DMS153 (cell line): ENCODE measurements at regions not wholly inside any gene's neighbourhood (a gene's known extent, or its start where the extent isn't known, plus 50 kb on each side); places are given as distances from the start of the nearest gene placed in this dataset.
"Not testable (repeated sequence)": the region's sequence is repeated elsewhere in the genome, so short reads cannot be mapped to it uniquely, and the experiment has no call there.

Source experiments
- DNase-seq: peaks from one replicate; lab custom pipeline; 2025; lab: John Stamatoyannopoulos, UW

- no peak for DNase-seq
These were observed 94.1 kb upstream of the SRD5A3 start for GRCh38 chr4:55251896-55252295.

- DNase-seq, result no peak
These were observed 92.0 kb upstream of the SRD5A3 start for GRCh38 chr4:55253948-55254593.

GRCh38 chr4:55255179-55255578, 90.9 kb upstream of the SRD5A3 start:
- DNase-seq, result no peak

- no peak for DNase-seq
These were observed 89.3 kb upstream of the SRD5A3 start for GRCh38 chr4:55256787-55257186.

GRCh38 chr4:55258152-55258865, 87.7 kb upstream of the SRD5A3 start:
- no peak for DNase-seq

GRCh38 chr4:55259294-55259693, 86.7 kb upstream of the SRD5A3 start:
- no peak for DNase-seq

GRCh38 chr4:55269470-55269869, 76.6 kb upstream of the SRD5A3 start:
- DNase-seq, result no peak

- DNase-seq, result no peak
These were observed 76.0 kb upstream of the SRD5A3 start for GRCh38 chr4:55269995-55270394.

- no peak for DNase-seq
These were observed 75.6 kb upstream of the SRD5A3 start for GRCh38 chr4:55270481-55270880.

- no peak for DNase-seq
These were observed 73.9 kb upstream of the SRD5A3 start for GRCh38 chr4:55272102-55272501.

GRCh38 chr4:55272589-55272988, 73.5 kb upstream of the SRD5A3 start:
- DNase-seq, result no peak

GRCh38 chr4:55277011-55277410, 69.0 kb upstream of the SRD5A3 start:
- DNase-seq, result no peak

- no peak for DNase-seq
These were observed 67.7 kb upstream of the SRD5A3 start for GRCh38 chr4:55278316-55278715.

- not testable (repeated sequence) for DNase-seq
These were observed 65.6 kb upstream of the SRD5A3 start for GRCh38 chr4:55280474-55280873.

- DNase-seq, result not testable (repeated sequence)
These were observed 64.8 kb upstream of the SRD5A3 start for GRCh38 chr4:55281118-55281683.

- DNase-seq, result no peak
These were observed 61.7 kb upstream of the SRD5A3 start for GRCh38 chr4:55284331-55284730.

GRCh38 chr4:55291227-55291640, 54.8 kb upstream of the SRD5A3 start:
- DNase-seq, result no peak

GRCh38 chr4:55296096-55296495, 49.9 kb upstream of the SRD5A3 start:
- no peak for DNase-seq
